SU-DHL-6 (cell line): ENCODE measurements at regions not wholly inside any gene's neighbourhood (a gene's known extent, or its start where the extent isn't known, plus 50 kb on each side); places are given as distances from the start of the nearest gene placed in this dataset.
A peak's percentile ranks its signal among the peaks of the same experiment; 100 is the strongest.

Experiments
- EZH2phosphoT487 ChIP-seq: fragments of 200-600 bp; sonication (generic), shearing (Covaris generic); conservative IDR thresholded peaks from 2 replicates; pipeline ENCODE4 v1.6.1; 2018; ENCODE audit warnings: mild to moderate bottlenecking, antibody characterized with exemption, low read length, moderate library complexity, mixed read lengths
- TF ChIP-seq, protein P1 (sequence below): fragments of 200-600 bp; sonication (generic); IDR thresholded peaks from one replicate; pipeline ENCODE4 v1.5.1; 2017; ENCODE audit warnings: antibody characterized with exemption, mild to moderate bottlenecking, low read length, moderate library complexity; ENCODE audit not compliant: insufficient read depth, poor library complexity, severe bottlenecking

DNA sequence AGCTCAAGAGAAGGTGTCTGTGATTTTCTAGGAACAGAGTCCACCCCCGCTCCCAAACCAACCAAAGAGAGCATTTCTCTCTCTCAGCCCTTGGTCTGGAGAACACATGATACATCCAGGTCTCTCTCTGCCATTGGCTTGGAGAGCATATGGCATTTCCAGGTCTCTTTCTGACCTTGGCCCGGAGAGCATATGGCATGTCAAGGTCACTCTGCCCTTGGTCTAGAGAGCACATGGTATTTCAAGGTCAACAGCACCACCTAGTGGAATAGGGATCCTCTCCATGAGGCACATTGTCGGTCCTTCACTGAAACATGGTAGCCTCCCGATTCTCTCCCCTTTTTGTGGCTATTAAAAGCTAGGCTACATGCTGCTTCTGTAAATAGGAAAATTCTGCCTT, 437.7 kb upstream of the OLFM3 start:
- TF ChIP-seq, protein P1, sequence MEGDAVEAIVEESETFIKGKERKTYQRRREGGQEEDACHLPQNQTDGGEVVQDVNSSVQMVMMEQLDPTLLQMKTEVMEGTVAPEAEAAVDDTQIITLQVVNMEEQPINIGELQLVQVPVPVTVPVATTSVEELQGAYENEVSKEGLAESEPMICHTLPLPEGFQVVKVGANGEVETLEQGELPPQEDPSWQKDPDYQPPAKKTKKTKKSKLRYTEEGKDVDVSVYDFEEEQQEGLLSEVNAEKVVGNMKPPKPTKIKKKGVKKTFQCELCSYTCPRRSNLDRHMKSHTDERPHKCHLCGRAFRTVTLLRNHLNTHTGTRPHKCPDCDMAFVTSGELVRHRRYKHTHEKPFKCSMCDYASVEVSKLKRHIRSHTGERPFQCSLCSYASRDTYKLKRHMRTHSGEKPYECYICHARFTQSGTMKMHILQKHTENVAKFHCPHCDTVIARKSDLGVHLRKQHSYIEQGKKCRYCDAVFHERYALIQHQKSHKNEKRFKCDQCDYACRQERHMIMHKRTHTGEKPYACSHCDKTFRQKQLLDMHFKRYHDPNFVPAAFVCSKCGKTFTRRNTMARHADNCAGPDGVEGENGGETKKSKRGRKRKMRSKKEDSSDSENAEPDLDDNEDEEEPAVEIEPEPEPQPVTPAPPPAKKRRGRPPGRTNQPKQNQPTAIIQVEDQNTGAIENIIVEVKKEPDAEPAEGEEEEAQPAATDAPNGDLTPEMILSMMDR = peak; percentile 30
- no peak for TF ChIP-seq EZH2phosphoT487
